ENCODE measurements at regions not wholly inside any gene's neighbourhood (a gene's known extent, or its start where the extent isn't known, plus 50 kb on each side); places are given as distances from the start of the nearest gene placed in this dataset.

DNA sequence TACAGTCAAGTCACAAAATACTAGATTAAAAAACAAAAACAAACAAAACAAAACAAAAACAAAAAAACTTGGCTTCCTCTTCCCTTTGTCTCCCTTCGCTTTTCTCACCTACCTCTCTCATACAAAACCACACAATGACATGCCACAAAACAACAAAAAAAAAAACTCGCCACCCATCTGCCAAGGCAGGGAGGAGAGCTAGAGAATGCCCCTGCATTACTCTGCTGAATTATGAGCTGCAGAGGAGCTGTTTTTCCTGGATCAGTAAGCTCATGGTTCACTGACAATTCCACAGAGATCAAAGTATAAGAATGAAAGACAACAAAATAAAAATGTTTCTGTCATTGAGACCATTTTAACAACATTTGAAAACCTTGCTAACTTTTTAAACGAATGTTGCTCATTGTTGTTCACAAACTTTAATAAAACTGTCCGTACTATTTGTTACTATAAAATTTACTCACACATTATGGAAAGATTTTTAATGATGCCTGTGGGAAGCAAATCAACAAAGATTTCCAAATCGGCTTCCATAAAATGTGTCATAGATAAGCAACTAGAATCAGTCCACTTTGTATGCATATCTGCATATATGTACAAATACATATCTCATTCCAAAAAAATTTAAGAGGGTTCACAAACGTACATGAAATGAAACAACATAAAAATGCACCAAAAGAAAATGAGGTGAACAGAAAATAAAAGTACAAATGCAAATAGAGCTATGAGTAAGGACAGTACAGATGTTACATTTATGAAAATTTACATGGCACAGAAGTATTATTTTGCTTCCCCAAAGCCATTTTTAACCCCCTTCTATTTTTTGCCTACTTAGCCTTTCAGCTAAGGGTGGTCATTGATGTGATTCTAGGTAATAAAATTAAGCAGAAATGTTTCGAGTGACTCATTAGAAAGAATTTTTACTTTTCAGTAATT, 252.4 kb upstream of the FAT4 start:
- CTCF ChIA-PET = no interaction called here
- DNase-seq (ENCODE audit: extremely low spot score) = no peak
- POLR2A ChIA-PET = no interaction called here
- TF ChIP-seq, protein P1, sequence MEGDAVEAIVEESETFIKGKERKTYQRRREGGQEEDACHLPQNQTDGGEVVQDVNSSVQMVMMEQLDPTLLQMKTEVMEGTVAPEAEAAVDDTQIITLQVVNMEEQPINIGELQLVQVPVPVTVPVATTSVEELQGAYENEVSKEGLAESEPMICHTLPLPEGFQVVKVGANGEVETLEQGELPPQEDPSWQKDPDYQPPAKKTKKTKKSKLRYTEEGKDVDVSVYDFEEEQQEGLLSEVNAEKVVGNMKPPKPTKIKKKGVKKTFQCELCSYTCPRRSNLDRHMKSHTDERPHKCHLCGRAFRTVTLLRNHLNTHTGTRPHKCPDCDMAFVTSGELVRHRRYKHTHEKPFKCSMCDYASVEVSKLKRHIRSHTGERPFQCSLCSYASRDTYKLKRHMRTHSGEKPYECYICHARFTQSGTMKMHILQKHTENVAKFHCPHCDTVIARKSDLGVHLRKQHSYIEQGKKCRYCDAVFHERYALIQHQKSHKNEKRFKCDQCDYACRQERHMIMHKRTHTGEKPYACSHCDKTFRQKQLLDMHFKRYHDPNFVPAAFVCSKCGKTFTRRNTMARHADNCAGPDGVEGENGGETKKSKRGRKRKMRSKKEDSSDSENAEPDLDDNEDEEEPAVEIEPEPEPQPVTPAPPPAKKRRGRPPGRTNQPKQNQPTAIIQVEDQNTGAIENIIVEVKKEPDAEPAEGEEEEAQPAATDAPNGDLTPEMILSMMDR (IDR thresholded peaks at IDR 0.05; ENCODE audit: control extremely low read depth, extremely low read depth, low read depth, missing control alignments) = no peak

DNA sequence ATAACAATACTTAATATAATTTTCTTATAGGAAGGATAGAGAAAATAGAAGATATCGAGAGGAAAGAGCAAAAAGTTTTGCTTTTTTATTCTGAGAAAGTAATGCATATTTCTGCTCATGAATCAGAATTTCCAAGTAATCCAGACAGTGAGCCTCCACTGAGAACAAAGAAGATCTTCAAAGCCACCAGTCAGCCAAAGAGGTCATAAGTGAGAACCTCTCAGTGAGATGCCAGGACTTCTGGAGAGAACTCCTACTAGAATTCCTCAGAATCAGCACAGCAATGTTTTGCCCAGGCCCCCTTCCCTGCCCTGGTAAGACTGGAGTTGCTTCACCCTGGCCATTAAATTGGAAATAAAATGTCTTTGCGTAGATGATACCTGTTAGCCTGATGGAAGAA, 254.4 kb upstream of the FAT4 start:
- TF ChIP-seq, protein P1 (IDR thresholded peaks at IDR 0.05; ENCODE audit: control extremely low read depth, extremely low read depth, low read depth, missing control alignments) = no peak
- no peak for DNase-seq (ENCODE audit: extremely low spot score)
- CTCF ChIA-PET = interaction anchor here (0.9 to 1.0 kb wide), 2 partner anchors 10 to 20 kb away, joined by 3 to 4 read pairs; no protein-coding TSS in a partner anchor
- POLR2A ChIA-PET = no interaction called here

DNA sequence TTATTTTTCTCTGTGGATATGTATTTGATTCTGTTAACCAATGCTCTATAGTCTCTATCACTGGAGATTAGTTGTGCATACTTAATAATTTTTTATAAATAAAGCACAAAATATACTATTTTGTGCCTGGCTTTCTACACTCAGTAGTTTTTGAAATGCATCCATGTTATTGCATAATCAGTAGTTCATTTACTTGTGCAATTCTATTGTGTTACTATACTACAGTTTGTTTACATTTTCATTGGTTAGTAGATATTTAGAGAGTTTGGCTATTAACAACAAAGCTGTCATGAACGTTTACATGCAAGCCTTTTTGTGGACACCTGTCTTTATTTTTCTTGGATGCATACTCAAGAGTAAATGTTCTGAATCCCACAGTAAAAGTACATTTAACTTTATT, 265.0 kb upstream of the FAT4 start:
- CTCF ChIA-PET = no interaction called here
- DNase-seq (ENCODE audit: extremely low spot score) = no peak
- POLR2A ChIA-PET = no interaction called here
- TF ChIP-seq, protein P1 (IDR thresholded peaks at IDR 0.05; ENCODE audit: control extremely low read depth, extremely low read depth, low read depth, missing control alignments) = no peak

DNA sequence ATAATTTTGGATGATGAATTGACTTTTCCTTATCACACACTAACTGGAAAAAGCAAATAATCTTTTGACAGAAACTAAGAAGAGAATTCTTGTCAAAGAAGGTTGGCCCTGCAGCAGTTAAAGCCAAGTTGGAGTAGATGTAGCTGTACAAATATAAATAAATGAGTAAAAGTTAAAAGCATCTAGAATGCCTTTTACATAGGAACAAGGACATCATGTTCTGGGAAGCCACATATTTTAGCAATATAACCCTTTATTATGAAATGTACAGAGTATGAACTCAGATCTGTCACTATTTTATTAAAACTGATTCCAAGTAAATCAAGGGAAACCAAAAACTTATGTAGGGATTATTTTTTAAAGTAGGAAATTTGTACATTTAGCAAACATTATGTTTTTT, 269.4 kb upstream of the FAT4 start:
- DNase-seq (ENCODE audit: extremely low spot score) = no peak
- TF ChIP-seq, protein P1 (IDR thresholded peaks at IDR 0.05; ENCODE audit: control extremely low read depth, extremely low read depth, low read depth, missing control alignments) = no peak
- POLR2A ChIA-PET = no interaction called here
- CTCF ChIA-PET = no interaction called here

DNA sequence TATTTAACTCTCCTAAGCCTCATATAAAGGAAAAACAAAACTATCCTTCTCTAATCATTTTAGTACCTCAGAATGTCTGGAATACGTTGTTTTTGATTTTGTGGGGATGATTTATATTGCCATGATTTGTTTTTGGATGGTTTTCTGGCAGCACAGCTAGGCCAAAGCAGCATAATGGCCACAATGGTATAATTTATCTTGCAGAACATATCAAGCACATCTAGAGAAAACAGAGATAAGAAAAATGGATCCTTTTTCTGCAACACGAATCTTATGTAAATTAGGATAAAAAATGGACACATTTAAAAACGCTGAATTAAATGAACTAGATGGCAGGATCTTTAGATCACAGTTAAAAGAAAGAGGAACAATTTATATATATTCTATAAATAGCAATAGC, 269.9 kb upstream of the FAT4 start:
- ChIA-PET POLR2A (no interaction called here), CTCF (no interaction called here)
- no peak for DNase-seq (ENCODE audit: extremely low spot score)
- TF ChIP-seq, protein P1 (IDR thresholded peaks at IDR 0.05; ENCODE audit: control extremely low read depth, extremely low read depth, low read depth, missing control alignments) = no peak

DNA sequence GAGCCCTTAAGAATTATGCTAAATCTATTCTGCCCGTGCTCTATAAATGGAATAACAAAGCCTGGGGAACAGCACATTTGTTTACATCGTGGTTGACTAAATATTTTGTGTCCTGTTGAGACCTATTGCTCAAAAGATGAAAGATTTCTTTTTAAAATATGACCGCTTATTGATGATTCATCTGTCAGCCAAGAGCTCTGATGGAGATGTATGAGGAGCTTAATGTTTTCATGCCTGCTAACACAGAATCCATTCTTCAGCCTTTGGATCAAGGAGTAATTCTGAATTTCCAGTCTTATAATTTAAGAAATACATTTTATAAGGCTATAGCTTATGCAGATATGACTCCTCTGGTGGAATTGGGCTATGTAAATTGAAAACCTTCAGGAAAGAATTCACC, 271.3 kb upstream of the FAT4 start:
- no peak for DNase-seq (ENCODE audit: extremely low spot score)
- ChIA-PET CTCF (interaction anchor here (1.0 to 1.4 kb wide), 3 partner anchors 8 to 12 kb away, joined by 3 to 4 read pairs (median 4); no protein-coding TSS in a partner anchor), POLR2A (no interaction called here)
- TF ChIP-seq, protein P1 (IDR thresholded peaks at IDR 0.05; ENCODE audit: control extremely low read depth, extremely low read depth, low read depth, missing control alignments) = no peak

Data from GM10248 (cell line).